ENCODE measurements at regions not wholly inside any gene's neighbourhood (a gene's known extent, or its start where the extent isn't known, plus 50 kb on each side); places are given as distances from the start of the nearest gene placed in this dataset.
"Not testable (repeated sequence)": the region's sequence is repeated elsewhere in the genome, so short reads cannot be mapped to it uniquely, and the experiment has no call there.

DNA sequence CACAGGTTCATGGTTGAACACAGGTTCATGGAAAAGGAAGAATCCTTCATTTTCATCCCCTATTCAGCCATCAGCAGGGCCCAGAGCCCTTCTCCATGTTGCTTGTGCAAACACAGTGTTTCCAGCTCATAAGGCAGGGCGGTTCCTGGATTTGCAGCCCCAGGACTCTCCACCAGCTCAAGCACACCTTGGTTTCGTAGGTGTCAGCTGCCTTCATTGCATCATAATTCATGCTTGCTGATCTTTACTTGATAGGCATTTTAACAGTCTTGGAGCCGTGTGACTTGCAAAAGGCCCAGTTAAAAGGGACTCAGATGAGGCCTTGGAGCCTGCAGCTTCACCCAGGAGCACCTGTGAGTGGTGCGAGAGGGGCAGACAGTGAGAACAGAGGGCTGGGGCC is 318.1 kb upstream of the B3GAT1 start:
- peaks cover 36% of the 10 kb centered on the region for H3K27me3 Mint-ChIP-seq
- H3K27ac Mint-ChIP-seq, result no peak overlapping the region
- H3K4me3 Mint-ChIP-seq, result no peak overlapping the region
- H3K9me3 Mint-ChIP-seq, result no peaks in the 10 kb centered on the region
- no peaks in the 10 kb centered on the region for H3K36me3 Mint-ChIP-seq
- H3K4me1 Mint-ChIP-seq, result no peaks in the 10 kb centered on the region
- ATAC-seq, result no peak

DNA sequence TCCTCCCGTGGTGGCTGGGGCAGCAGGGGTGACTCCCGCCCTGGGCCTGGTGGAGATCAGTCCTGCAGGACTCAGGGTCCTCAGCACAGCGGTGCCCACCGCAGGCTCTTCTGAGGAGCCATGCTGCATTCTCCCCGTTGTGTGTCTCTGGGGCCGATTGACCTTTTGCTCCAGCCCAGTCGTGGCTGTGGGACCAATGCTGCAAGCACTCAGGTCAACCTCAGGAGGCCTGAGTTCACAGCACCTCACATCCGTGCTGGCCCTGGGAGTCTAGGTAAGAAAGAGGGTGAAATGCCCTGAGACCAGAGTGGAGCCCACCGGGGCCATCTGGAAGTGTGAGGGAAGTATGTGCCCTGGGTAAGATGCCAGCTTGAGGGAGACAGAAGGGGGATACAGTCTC is 316.1 kb upstream of the B3GAT1 start:
- Mint-ChIP-seq H3K36me3 (no peaks in the 10 kb centered on the region), H3K4me3 (no peak overlapping the region), H3K27me3 (peaks cover 50% of the 10 kb centered on the region), H3K4me1 (no peaks in the 10 kb centered on the region), H3K9me3 (no peaks in the 10 kb centered on the region), H3K27ac (no peak overlapping the region)
- ATAC-seq, result no peak

DNA sequence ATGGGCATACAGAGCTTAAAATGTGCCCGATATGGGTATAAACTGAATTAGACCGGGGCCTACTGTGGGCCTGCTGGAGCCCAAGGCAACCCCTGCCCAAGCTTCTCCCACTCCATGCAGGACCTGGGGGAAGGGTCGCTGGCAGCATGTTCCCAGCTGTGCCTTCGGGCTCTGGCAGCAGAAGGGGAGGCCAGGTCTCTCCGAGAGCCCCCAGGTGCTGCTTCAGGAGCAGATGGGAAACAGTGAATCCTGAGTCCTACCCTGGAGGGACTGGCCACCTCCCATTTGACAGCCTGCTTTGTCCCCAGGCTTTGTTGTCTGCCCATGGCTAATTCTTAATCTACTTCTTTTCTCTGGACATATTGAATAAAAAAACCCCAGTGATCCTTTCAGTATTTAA is 315.6 kb upstream of the B3GAT1 start:
- H3K4me3 Mint-ChIP-seq, result no peak overlapping the region
- H3K9me3 Mint-ChIP-seq, result peaks cover 4% of the 10 kb centered on the region
- no peaks in the 10 kb centered on the region for H3K4me1 Mint-ChIP-seq
- no peak overlapping the region for H3K27ac Mint-ChIP-seq
- peaks cover 55% of the 10 kb centered on the region for H3K27me3 Mint-ChIP-seq
- H3K36me3 Mint-ChIP-seq, result no peaks in the 10 kb centered on the region
- ATAC-seq, result no peak

DNA sequence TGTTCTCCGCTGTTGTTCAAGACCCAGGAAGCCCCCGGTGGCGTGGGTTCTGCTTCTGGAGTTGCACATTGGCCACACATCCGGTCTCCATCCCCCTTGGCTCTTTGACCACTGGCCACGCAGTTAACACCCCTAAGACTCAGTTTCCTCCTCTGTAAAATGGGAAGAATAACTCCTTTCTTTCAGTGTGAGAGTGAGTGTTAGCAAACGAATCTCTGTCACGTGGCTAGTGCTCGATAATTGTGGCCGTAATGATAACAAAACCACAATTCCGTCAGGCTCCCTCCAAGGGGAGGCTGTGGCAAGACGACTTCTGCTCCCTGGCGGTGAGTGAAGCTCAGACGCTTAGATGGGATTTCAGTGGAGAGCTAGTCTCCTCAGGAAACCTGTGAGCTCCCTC is 315.2 kb upstream of the B3GAT1 start:
- H3K27me3 Mint-ChIP-seq, result peaks cover 55% of the 10 kb centered on the region
- no peak for ATAC-seq
- no peaks in the 10 kb centered on the region for H3K36me3 Mint-ChIP-seq
- peaks cover 4% of the 10 kb centered on the region for H3K9me3 Mint-ChIP-seq
- no peak overlapping the region for H3K4me3 Mint-ChIP-seq
- no peak overlapping the region for H3K27ac Mint-ChIP-seq
- H3K4me1 Mint-ChIP-seq, result no peaks in the 10 kb centered on the region

DNA sequence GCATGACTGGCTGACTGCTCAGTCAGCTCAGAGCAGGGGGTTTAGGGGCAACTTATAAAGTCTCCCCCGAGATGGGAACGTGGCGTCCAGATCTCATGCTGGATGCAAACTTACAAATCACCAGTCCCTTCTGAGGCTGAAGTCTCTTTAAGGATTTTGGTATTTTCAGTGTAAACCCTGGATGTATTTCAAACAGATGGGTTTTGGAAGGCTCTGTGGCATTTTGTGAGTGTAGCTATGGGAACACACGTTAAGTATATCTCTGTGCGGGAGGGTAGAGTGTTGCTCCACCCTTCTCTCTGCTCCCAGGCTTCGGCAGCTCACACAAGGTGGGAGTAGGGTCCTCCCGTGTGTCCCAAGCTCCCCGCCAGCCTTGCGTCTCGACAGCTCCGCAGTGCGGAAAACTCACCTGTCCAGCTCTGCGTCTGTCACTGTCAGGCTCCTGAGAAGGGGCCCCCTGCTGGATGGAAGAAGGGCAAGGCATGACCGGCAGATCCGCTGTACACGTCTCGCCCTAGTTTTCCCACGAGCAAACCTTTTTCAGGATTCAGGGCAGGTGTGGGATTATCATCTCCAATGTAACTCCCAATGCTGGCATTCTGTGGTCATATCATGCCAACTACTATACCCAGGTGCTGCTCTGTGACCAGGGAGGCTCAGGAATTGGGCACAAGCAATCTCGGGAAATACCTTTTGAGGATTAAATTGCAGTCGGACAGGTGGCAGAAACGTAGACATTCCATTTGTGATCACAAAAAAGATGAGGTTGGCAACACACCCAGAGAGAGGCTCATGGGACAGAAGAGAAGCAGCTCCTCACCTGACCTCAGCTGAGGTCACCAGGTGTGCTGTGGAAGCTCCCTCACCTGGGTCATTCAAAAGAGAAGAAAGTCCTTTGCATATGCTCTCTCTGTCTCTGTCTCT is 313.9 kb upstream of the B3GAT1 start:
- Mint-ChIP-seq H3K4me1 (no peaks in the 10 kb centered on the region), H3K9me3 (peaks cover 4% of the 10 kb centered on the region), H3K4me3 (no peak overlapping the region), H3K27ac (no peak overlapping the region), H3K36me3 (no peaks in the 10 kb centered on the region), H3K27me3 (peaks cover 55% of the 10 kb centered on the region)
- ATAC-seq, result no peak

DNA sequence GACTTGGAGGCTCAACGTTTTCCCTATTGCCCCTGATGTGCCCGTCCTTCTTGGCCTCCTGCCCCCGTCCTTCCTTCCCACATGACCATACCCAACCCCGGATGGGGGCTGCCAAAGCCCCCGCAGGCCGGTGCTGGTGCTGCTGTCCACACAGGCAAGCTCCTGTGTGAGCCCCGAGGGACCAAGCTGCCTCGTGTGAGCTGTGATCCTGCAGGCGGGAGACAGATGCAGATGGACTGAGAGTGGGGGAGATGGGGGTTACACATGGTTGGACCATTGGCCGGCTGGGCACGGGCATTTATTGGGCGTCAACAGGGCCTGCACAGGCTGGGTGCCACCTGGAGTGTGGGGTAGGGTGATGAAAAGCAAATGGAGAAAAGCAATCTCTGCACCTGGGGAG is 313.2 kb upstream of the B3GAT1 start:
- no peaks in the 10 kb centered on the region for H3K36me3 Mint-ChIP-seq
- H3K27me3 Mint-ChIP-seq, result peaks cover 55% of the 10 kb centered on the region
- peaks cover 4% of the 10 kb centered on the region for H3K9me3 Mint-ChIP-seq
- no peak overlapping the region for H3K4me3 Mint-ChIP-seq
- H3K27ac Mint-ChIP-seq, result no peak overlapping the region
- ATAC-seq, result no peak
- no peaks in the 10 kb centered on the region for H3K4me1 Mint-ChIP-seq

DNA sequence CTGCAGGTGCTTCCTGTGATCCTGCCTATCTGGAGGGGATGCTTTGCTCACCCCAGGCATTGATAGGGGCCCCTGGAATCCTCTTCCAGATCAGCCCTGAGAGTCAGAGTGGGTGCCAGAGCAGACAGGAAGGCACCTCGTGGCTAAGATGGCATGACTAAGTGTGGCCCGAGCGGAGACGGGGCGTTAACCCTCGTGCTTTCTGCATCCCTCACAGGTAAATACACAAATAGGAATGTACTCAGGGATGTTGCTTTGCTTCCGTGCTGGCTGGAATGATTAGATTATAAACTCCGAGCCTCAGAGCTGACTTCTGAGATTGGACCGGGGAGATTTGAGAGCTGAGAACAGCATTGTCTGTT is 312.7 kb upstream of the B3GAT1 start:
- ATAC-seq, result no peak
- H3K27me3 Mint-ChIP-seq, result peaks cover 55% of the 10 kb centered on the region
- H3K36me3 Mint-ChIP-seq, result no peaks in the 10 kb centered on the region
- peaks cover 4% of the 10 kb centered on the region for H3K9me3 Mint-ChIP-seq
- H3K4me3 Mint-ChIP-seq, result no peak overlapping the region
- H3K4me1 Mint-ChIP-seq, result no peaks in the 10 kb centered on the region
- H3K27ac Mint-ChIP-seq, result no peak overlapping the region

DNA sequence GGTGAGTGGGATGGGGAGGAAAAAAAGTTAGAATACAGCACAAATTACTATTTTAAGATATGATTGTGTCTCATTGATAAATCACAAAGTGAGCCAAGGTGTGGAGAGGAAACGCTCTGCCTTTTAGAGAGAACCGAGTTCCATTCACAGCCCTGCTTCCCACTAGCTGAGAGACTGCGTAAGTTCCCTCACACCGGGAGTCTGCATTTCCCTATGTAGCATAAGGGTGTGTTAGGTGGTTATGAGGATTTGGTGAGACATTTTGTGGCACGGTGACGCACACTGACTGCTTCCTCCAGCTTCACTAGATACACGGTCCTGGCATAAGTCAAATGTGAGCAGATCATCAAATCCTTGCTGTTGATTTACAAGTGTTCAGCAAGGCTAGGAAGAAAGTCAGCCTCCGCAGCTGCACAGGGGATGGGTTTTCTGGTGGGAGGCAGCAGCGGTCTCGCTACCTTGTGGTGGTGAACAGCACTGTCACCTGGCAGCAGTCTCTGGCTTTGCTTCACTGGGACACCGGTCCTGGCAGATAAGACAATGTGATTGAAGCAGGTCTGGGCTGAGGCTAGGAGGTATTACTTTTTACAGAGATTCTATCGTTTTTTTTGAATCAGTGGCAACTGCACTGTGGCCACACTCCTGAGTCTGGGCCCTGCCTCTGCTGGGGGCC is 312.2 kb upstream of the B3GAT1 start:
- no peak for ATAC-seq
- peaks cover 55% of the 10 kb centered on the region for H3K27me3 Mint-ChIP-seq
- no peaks in the 10 kb centered on the region for H3K36me3 Mint-ChIP-seq
- no peak overlapping the region for H3K4me3 Mint-ChIP-seq
- no peaks in the 10 kb centered on the region for H3K4me1 Mint-ChIP-seq
- H3K9me3 Mint-ChIP-seq, result peaks cover 6% of the 10 kb centered on the region
- no peak overlapping the region for H3K27ac Mint-ChIP-seq

DNA sequence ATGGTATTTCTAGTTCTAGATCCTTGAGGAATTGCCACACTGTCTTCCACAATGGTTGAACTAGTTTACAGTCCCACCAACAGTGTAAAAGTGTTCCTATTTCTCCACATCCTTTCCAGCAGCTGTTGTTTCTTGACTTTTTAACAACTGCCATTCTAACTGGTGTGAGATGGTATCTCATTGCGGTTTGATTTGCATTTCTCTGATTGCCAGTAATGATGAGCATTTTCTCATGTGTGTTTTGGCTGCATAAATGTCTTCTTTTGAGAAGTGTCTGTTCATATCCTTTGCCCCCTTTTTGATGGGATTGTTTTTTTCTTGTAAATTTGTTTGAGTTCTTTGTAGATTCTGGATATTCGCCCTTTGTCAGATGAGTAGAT is 308.6 kb upstream of the B3GAT1 start:
- H3K27me3 Mint-ChIP-seq, result peaks cover 40% of the 10 kb centered on the region
- H3K4me1 Mint-ChIP-seq, H3K27ac Mint-ChIP-seq, ATAC-seq, H3K36me3 Mint-ChIP-seq, H3K4me3 Mint-ChIP-seq, H3K9me3 Mint-ChIP-seq: not testable (repeated sequence)

DNA sequence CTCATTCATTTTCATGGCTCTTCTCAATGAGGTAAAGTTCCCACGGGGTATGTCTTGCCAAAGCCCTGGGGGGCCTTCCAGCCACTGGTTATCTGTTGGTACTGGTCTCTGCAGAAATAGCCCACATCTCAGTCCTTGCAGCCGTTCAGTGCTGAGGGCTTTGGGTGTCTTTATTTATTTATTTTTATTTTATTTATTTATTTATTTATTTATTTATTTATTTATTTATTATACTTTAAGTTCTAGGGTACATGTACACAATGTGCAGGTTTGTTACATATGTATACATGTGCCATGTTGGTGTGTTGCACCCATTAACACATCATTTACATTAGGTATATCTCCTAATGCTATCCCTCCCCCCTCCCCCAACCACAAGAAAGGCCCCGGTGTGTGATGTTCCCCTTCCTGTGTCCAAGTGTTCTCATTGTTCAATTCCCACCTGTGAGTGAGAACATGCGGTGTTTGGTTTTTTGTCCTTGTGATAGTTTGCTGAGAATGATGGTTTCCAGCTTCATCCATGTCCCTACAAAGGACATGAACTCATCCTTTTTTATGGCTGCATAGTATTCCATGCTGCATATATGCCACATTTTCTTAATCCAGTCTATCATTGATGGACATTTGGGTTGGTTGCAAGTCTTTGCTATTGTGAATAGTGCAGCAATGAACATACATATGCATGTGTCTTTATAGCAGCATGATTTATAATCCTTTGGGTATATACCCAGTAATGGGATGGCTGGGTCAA is 308.1 kb upstream of the B3GAT1 start:
- H3K4me1 Mint-ChIP-seq, H3K9me3 Mint-ChIP-seq, ATAC-seq, H3K27ac Mint-ChIP-seq, H3K36me3 Mint-ChIP-seq, H3K4me3 Mint-ChIP-seq: not testable (repeated sequence)
- peaks cover 35% of the 10 kb centered on the region for H3K27me3 Mint-ChIP-seq

DNA sequence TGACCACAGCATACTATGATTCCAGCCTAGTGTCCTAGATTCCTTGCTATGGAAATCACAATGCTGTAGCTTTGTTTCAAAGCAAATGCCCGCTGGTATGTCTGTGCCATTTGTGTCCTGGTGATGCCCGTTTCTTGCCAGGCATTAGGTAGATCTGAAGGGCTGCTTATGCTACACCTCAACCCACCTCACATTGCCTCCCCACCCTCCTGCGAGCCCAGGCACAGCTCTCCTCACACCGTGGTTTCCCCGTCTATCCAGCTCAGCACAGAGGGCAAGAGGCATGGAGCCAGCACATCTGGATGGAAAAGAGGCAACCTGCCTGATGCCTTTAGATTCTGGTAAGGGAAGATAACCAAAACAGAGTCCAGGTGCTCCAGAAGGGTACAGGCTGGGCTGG is 307.4 kb upstream of the B3GAT1 start:
- no peaks in the 10 kb centered on the region for H3K4me1 Mint-ChIP-seq
- no peak for ATAC-seq
- no peak overlapping the region for H3K4me3 Mint-ChIP-seq
- peaks cover 27% of the 10 kb centered on the region for H3K27me3 Mint-ChIP-seq
- H3K27ac Mint-ChIP-seq, result no peak overlapping the region
- H3K9me3 Mint-ChIP-seq, result peaks cover 6% of the 10 kb centered on the region
- no peaks in the 10 kb centered on the region for H3K36me3 Mint-ChIP-seq

DNA sequence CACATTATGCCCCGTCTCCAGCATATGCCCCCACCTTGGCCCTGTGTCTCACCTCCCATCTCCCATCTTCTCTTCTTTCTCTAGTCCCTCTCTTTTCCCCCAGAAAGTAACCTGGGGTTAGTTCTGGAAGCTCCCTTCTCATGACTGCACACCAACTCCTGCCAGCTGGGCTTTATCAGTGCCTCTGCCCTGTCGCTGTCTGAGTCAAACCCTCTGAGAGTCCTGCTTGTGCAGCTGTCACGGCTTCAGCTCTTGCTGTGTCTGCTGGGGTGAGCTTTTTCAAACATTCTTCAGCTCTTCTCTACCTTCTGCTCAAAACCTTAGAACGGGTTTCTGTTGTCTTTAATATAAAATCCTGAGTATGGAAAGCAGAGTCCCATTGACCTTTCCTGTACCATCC is 304.5 kb upstream of the B3GAT1 start:
- no peak overlapping the region for H3K27ac Mint-ChIP-seq
- H3K36me3 Mint-ChIP-seq, result no peaks in the 10 kb centered on the region
- no peaks in the 10 kb centered on the region for H3K4me1 Mint-ChIP-seq
- H3K4me3 Mint-ChIP-seq, result no peak overlapping the region
- H3K27me3 Mint-ChIP-seq, result peaks cover 15% of the 10 kb centered on the region
- H3K9me3 Mint-ChIP-seq, result peaks cover 2% of the 10 kb centered on the region
- ATAC-seq, result no peak

DNA sequence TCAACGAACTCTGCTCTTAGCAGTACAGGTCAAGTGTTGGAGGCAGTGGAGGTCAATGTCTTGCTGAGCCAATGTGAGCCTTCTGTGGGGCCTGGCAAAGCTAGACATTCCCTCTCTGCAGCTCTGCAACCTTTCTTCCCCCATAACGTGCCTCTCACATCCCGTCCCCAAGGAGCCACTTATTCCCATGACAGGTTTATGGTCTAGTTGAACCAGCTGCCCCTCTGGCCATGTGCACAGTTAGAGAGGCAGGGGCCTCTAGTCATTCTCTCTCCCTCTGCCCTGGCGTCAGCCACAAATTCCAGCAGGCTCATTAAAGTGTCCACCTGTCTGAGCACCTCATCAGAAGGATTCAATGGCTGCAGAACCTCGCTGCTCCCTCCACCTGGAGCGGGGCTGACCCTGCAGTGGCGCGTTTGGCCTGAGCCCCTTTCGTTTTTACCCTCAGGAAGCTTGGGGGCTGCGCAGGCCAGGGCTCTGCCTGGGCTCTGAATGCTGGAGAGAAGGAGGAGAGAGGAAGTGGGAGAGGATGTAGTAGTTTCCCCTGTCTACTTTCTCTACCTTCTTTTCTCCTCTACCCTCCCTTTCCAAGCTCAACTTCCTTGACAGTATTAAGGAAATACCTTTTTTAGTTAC is 302.1 kb upstream of the B3GAT1 start:
- Mint-ChIP-seq H3K27ac (no peak overlapping the region), H3K4me3 (no peak overlapping the region), H3K9me3 (no peaks in the 10 kb centered on the region), H3K36me3 (no peaks in the 10 kb centered on the region), H3K4me1 (no peaks in the 10 kb centered on the region), H3K27me3 (peaks cover 15% of the 10 kb centered on the region)
- no peak for ATAC-seq

DNA sequence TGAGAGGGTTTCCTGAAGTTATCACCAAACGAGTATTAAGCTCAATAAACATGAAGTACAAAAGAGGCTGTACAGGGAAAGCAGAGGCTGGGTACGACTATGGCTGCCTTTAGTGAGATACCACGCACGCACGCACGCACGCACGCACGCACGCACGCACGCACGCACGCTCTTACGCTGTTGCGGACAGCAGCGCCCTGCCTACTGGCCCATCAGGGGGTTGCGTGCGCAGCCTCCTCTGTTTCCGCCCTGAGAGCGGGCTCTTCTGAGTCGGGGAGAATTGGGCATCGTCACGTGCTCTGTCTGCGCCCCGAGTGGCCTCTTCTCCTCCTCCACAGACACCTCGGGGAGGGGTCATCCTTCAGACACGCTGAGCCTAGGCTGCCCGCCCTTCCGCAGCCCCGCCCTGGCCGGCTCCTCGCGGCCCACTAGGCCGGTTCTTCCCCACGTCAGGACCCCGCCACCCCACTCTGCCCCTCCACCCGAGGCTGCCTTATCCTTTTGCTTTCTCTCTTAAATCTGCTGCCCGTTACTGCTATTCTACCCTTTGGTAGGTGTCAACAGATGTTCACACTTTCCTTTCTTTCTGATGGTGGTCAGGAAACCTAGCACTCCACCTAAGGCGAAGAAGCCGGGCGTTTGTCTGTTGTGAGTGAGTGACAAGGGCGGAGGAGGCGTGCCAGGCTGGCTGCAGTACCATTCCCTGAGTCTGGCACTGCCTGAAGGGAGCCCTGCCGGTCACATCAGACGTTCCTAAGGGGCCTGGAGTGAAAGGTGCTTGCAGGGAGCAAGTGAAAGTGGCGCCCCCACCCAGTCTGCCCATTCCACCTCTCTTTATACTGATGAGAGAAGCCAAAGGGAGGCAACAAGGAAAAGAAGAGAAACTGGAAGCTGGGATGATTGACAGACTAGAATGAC is 300.4 kb upstream of the B3GAT1 start:
- no peak for ATAC-seq
- H3K9me3 Mint-ChIP-seq, result no peaks in the 10 kb centered on the region
- peaks cover 15% of the 10 kb centered on the region for H3K27me3 Mint-ChIP-seq
- H3K4me1 Mint-ChIP-seq, result no peaks in the 10 kb centered on the region
- H3K36me3 Mint-ChIP-seq, result no peaks in the 10 kb centered on the region
- no peak overlapping the region for H3K4me3 Mint-ChIP-seq
- H3K27ac Mint-ChIP-seq, result no peak overlapping the region

Measured in stimulated activated memory B cell treated with anti-CD40 and anti-IgM and Interleukin-4, amounts not matched to agents 10 μg/mL and 1 μg/mL and 100 μg/mL, for 72 hours (primary cell).